Muscle layer of colon (tissue), 2 donors: ENCODE measurements at regions not wholly inside any gene's neighbourhood (a gene's known extent, or its start where the extent isn't known, plus 50 kb on each side); places are given as distances from the start of the nearest gene placed in this dataset.

Source experiments
- H3K27ac ChIP-seq: one replicate; pipeline ENCODE4 v1.7.0; 2013; ENCODE audit warnings: low read depth, mild to moderate bottlenecking, low read length, moderate library complexity
- H3K27me3 ChIP-seq, 2 donors: one replicate each; pipeline ENCODE4 v1.7.0; 2013; ENCODE audit warnings: low read length in 2 of 2, mild to moderate bottlenecking in 2 of 2; ENCODE audit not compliant: insufficient read depth in 2 of 2, control insufficient read depth in 1 of 2
- H3K36me3 ChIP-seq: one replicate; pipeline ENCODE4 v1.7.0; 2013; ENCODE audit warnings: mild to moderate bottlenecking, low read length; ENCODE audit not compliant: insufficient read depth
- H3K4me1 ChIP-seq: one replicate; pipeline ENCODE4 v1.7.0; 2013; ENCODE audit warnings: mild to moderate bottlenecking, low read length; ENCODE audit not compliant: insufficient read depth
- H3K4me3 ChIP-seq, 2 donors: one replicate each; pipeline ENCODE4 v1.7.0; 2013; ENCODE audit warnings: low read length in 2 of 2, low read depth in 1 of 2, mild to moderate bottlenecking in 1 of 2, moderate library complexity in 1 of 2
- H3K9ac ChIP-seq: one replicate; pipeline ENCODE4 v1.7.0; 2013; ENCODE audit warnings: low read length
- H3K9me3 ChIP-seq: one replicate; pipeline ENCODE4 v1.7.0; 2013; ENCODE audit warnings: mild to moderate bottlenecking, low read length
- donor health status: abdominal sarcoma.
- donor health status: Adenocarcinoma of cecum.

- no peaks in the 10 kb centered on the region for H3K27me3 ChIP-seq
- no peaks in the 10 kb centered on the region for H3K4me1 ChIP-seq
- no peaks in the 10 kb centered on the region for H3K36me3 ChIP-seq
- no peak overlapping the region for H3K9ac ChIP-seq
- H3K9me3 ChIP-seq, result no peaks in the 10 kb centered on the region
- no peak overlapping the region for H3K27ac ChIP-seq
- no peak overlapping the region for H3K4me3 ChIP-seq
These were observed 480.3 kb downstream of the LIG4 start for GRCh38 chr13:107734891-107735625.

GRCh38 chr13:107733276-107733675 is 482.1 kb downstream of the LIG4 start:
- no peaks in the 10 kb centered on the region for H3K4me1 ChIP-seq
- no peaks in the 10 kb centered on the region for H3K27me3 ChIP-seq
- no peak overlapping the region for H3K27ac ChIP-seq
- H3K9me3 ChIP-seq, result no peaks in the 10 kb centered on the region
- no peak overlapping the region for H3K4me3 ChIP-seq
- no peak overlapping the region for H3K9ac ChIP-seq
- H3K36me3 ChIP-seq, result no peaks in the 10 kb centered on the region

- Histone ChIP-seq H3K9me3 (no peaks in the 10 kb centered on the region), H3K9ac (no peak overlapping the region), H3K4me1 (no peaks in the 10 kb centered on the region), H3K4me3 (no peak overlapping the region), H3K27ac (no peak overlapping the region), H3K36me3 (no peaks in the 10 kb centered on the region), H3K27me3 (no peaks in the 10 kb centered on the region)
These were observed 484.5 kb downstream of the LIG4 start for GRCh38 chr13:107730813-107731212.

- no peaks in the 10 kb centered on the region for H3K4me1 ChIP-seq
- H3K9me3 ChIP-seq, result no peaks in the 10 kb centered on the region
- no peak overlapping the region for H3K9ac ChIP-seq
- no peaks in the 10 kb centered on the region for H3K36me3 ChIP-seq
- no peaks in the 10 kb centered on the region for H3K27me3 ChIP-seq
- no peak overlapping the region for H3K27ac ChIP-seq
- no peak overlapping the region for H3K4me3 ChIP-seq
These were observed 494.0 kb downstream of the LIG4 start for GRCh38 chr13:107721125-107721869.

- Histone ChIP-seq H3K9me3 (no peaks in the 10 kb centered on the region), H3K9ac (no peak overlapping the region), H3K36me3 (no peaks in the 10 kb centered on the region), H3K27ac (no peak overlapping the region), H3K4me1 (no peaks in the 10 kb centered on the region), H3K4me3 (no peak overlapping the region), H3K27me3 (no peaks in the 10 kb centered on the region)
These were observed 498.6 kb downstream of the LIG4 start for GRCh38 chr13:107716741-107717140.

GRCh38 chr13:107716241-107716640 is 499.1 kb downstream of the LIG4 start:
- Histone ChIP-seq H3K36me3 (no peaks in the 10 kb centered on the region), H3K4me1 (no peaks in the 10 kb centered on the region), H3K9me3 (no peaks in the 10 kb centered on the region), H3K27me3 (no peaks in the 10 kb centered on the region), H3K9ac (no peak overlapping the region), H3K27ac (no peak overlapping the region), H3K4me3 (no peak overlapping the region)

- Histone ChIP-seq H3K4me3 (no peak overlapping the region), H3K36me3 (no peaks in the 10 kb centered on the region), H3K4me1 (no peaks in the 10 kb centered on the region), H3K27ac (no peak overlapping the region), H3K9me3 (no peaks in the 10 kb centered on the region), H3K9ac (no peak overlapping the region), H3K27me3 (no peaks in the 10 kb centered on the region)
These were observed 499.8 kb downstream of the LIG4 start for GRCh38 chr13:107715496-107715895.

- no peak overlapping the region for H3K4me3 ChIP-seq
- H3K27me3 ChIP-seq, result no peaks in the 10 kb centered on the region
- H3K9me3 ChIP-seq, result no peaks in the 10 kb centered on the region
- no peak overlapping the region for H3K27ac ChIP-seq
- no peak overlapping the region for H3K9ac ChIP-seq
- no peaks in the 10 kb centered on the region for H3K4me1 ChIP-seq
- H3K36me3 ChIP-seq, result no peaks in the 10 kb centered on the region
These were observed 502.0 kb downstream of the LIG4 start for GRCh38 chr13:107713314-107713713.

- Histone ChIP-seq H3K9ac (no peak overlapping the region), H3K27ac (no peak overlapping the region), H3K36me3 (no peaks in the 10 kb centered on the region), H3K9me3 (no peaks in the 10 kb centered on the region), H3K4me1 (no peaks in the 10 kb centered on the region), H3K27me3 (no peaks in the 10 kb centered on the region), H3K4me3 (no peak overlapping the region)
These were observed 503.0 kb downstream of the LIG4 start for GRCh38 chr13:107712145-107712860.

GRCh38 chr13:107690181-107690580 is 525.2 kb downstream of the LIG4 start:
- no peak overlapping the region for H3K4me3 ChIP-seq
- no peak overlapping the region for H3K27ac ChIP-seq
- H3K36me3 ChIP-seq, result no peaks in the 10 kb centered on the region
- H3K4me1 ChIP-seq, result no peaks in the 10 kb centered on the region
- no peak overlapping the region for H3K9ac ChIP-seq
- H3K9me3 ChIP-seq, result no peaks in the 10 kb centered on the region
- no peaks in the 10 kb centered on the region for H3K27me3 ChIP-seq

- Histone ChIP-seq H3K36me3 (no peaks in the 10 kb centered on the region), H3K4me1 (no peaks in the 10 kb centered on the region), H3K27me3 (no peaks in the 10 kb centered on the region), H3K9ac (no peak overlapping the region), H3K4me3 (no peak overlapping the region), H3K9me3 (no peaks in the 10 kb centered on the region), H3K27ac (no peak overlapping the region)
These were observed 529.5 kb downstream of the LIG4 start for GRCh38 chr13:107685876-107686275.
